Suppressor macrophage treated with lipopolysaccharide for 4 hours (primary cell): ENCODE measurements at regions not wholly inside any gene's neighbourhood (a gene's known extent, or its start where the extent isn't known, plus 50 kb on each side); places are given as distances from the start of the nearest gene placed in this dataset.

Experiments used
- DNase-seq: peaks from one replicate; pipeline ENCODE4 v3.0.0-alpha.2; 2020

- DNase-seq: no peak
Observed at GRCh38 chr10:20726381-20726780, 170.7 kb downstream of the NEBL start.

- DNase-seq: no peak
Observed at GRCh38 chr10:20714979-20715378, 182.1 kb downstream of the NEBL start.

GRCh38 chr10:20714518-20714917, 182.6 kb downstream of the NEBL start:
- no peak for DNase-seq

- DNase-seq: no peak
Observed at GRCh38 chr10:20713420-20713819, 183.7 kb downstream of the NEBL start.

- no peak for DNase-seq
Observed at GRCh38 chr10:20712774-20713173, 184.3 kb downstream of the NEBL start.

GRCh38 chr10:20709708-20710107, 187.4 kb downstream of the NEBL start:
- no peak for DNase-seq

- no peak for DNase-seq
Observed at GRCh38 chr10:20708305-20708704, 188.8 kb downstream of the NEBL start.

- no peak for DNase-seq
Observed at GRCh38 chr10:20707251-20707650, 189.9 kb downstream of the NEBL start.

GRCh38 chr10:20698837-20699236, 198.3 kb downstream of the NEBL start:
- no peak for DNase-seq

GRCh38 chr10:20694296-20694695, 202.8 kb downstream of the NEBL start:
- DNase-seq: no peak

- no peak for DNase-seq
Observed at GRCh38 chr10:20688797-20689544, 208.1 kb downstream of the NEBL start.

- no peak for DNase-seq
Observed at GRCh38 chr10:20686015-20686635, 211.0 kb downstream of the NEBL start.

GRCh38 chr10:20685462-20685861, 211.6 kb downstream of the NEBL start:
- DNase-seq: no peak

- DNase-seq: no peak
Observed at GRCh38 chr10:20683345-20683744, 213.8 kb downstream of the NEBL start.

- DNase-seq: no peak
Observed at GRCh38 chr10:20682782-20683181, 214.3 kb downstream of the NEBL start.

GRCh38 chr10:20677340-20677739, 219.8 kb downstream of the NEBL start:
- no peak for DNase-seq

- DNase-seq: no peak
Observed at GRCh38 chr10:20674926-20675325, 222.2 kb downstream of the NEBL start.

- DNase-seq: no peak
Observed at GRCh38 chr10:20673175-20673574, 223.9 kb downstream of the NEBL start.

GRCh38 chr10:20672741-20673140, 224.4 kb downstream of the NEBL start:
- no peak for DNase-seq

- no peak for DNase-seq
Observed at GRCh38 chr10:20670579-20670978, 226.5 kb downstream of the NEBL start.

- no peak for DNase-seq
Observed at GRCh38 chr10:20668985-20669384, 228.1 kb downstream of the NEBL start.

- no peak for DNase-seq
Observed at GRCh38 chr10:20662742-20663141, 234.4 kb downstream of the NEBL start.

- DNase-seq: no peak
Observed at GRCh38 chr10:20659225-20659624, 237.9 kb downstream of the NEBL start.

- no peak for DNase-seq
Observed at GRCh38 chr10:20658158-20658557, 239.0 kb downstream of the NEBL start.

GRCh38 chr10:20656886-20657285, 240.2 kb downstream of the NEBL start:
- DNase-seq: no peak
